ENCODE measurements at regions not wholly inside any gene's neighbourhood (a gene's known extent, or its start where the extent isn't known, plus 50 kb on each side); places are given as distances from the start of the nearest gene placed in this dataset.

- TF ChIP-seq POLR2A (IDR thresholded peaks at IDR 0.05) (no peak), CTCF (IDR thresholded peaks at IDR 0.05) (no peak)
Measured at GRCh38 chr1:209162651-209163050, 420.9 kb upstream of the CAMK1G start.
